ENCODE measurements at regions not wholly inside any gene's neighbourhood (a gene's known extent, or its start where the extent isn't known, plus 50 kb on each side); places are given as distances from the start of the nearest gene placed in this dataset.
"Not testable (repeated sequence)": the region's sequence is repeated elsewhere in the genome, so short reads cannot be mapped to it uniquely, and the experiment has no call there.

DNA sequence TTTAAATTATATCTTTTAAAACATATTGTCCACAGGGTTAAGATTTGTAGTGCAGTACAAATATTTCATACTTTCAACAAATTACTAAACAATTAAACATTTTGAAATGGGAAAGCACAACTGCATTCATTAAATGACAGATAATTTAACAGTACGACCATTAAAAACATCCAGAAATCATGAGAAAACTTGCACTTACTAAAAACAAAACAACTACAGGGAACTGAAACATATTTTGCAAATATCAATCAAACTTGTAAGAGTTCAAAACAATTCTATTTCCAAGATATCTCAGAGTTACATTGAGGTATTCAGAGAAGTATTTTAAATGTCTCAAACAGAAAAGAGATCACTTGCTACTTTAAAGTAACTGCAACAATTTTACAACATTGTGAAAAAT, 478.5 kb upstream of the PCDH10 start:
- H3K9me3 ChIP-seq (ENCODE audit: control insufficient read depth in 1 of 2, low read length in 2 of 2) = no peaks in the 10 kb centered on the region
- H3K27me3 ChIP-seq (ENCODE audit: control insufficient read depth in 1 of 2, insufficient read depth in 2 of 2, low read length in 2 of 2) = no peaks in the 10 kb centered on the region
- no peaks in the 10 kb centered on the region for H3K4me1 ChIP-seq (ENCODE audit: control insufficient read depth in 1 of 2, insufficient read depth in 2 of 2, low read length in 2 of 2)
- no peak overlapping the region for H3K4me3 ChIP-seq (ENCODE audit: low read depth in 1 of 2, low read length in 2 of 2)
- H3K27ac ChIP-seq (ENCODE audit: low read depth, low read length) = no peak overlapping the region
- H3K9ac ChIP-seq (ENCODE audit: low read depth in 1 of 2, low read length in 2 of 2) = no peak overlapping the region
- no peaks in the 10 kb centered on the region for H3K36me3 ChIP-seq (ENCODE audit: control insufficient read depth in 1 of 2, insufficient read depth in 2 of 2, low read length in 2 of 2)

DNA sequence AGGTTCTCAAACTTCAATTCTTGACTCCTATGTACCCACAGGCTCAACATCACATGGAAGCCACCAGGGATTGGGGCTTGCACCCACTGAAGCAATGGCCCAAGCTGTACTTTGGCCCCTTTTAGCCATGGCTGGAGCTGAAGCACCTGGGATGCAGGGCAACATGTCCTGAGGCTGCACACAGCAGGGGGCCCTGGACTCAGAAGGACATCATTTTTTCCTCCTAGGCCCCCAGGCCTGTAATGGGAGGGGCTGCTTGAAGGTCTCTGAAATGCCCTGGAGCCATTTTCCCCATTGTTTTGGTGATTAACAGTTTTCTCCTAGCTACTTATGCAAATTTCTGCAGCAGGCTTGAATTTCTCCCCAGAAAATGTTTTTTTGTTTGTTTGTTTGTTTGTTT, 465.1 kb upstream of the PCDH10 start:
- H3K9ac ChIP-seq (ENCODE audit: low read depth in 1 of 2, low read length in 2 of 2) = no peak overlapping the region

DNA sequence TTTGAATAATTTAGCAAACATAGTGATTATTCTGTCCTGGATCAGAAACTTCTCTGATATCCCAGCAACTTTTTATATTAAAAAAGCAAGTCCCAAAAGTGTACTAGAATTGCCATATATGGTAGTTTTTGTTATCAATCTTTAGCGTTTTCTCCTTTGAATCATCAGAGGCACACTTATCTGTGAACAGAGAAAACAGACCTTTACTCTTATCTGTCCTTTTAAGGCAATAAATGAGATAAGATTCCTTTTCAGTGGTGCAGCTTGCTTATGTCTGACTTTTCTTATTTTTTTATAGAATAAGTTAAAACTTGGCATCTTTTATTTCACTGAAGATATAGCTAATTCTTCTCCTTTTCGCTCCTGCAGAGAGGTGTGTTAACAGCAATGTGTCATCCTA, 458.1 kb upstream of the PCDH10 start:
- Histone ChIP-seq H3K9ac (ENCODE audit: low read depth in 1 of 2, low read length in 2 of 2) (no peak overlapping the region), H3K4me1 (ENCODE audit: control insufficient read depth in 1 of 2, insufficient read depth in 2 of 2, low read length in 2 of 2) (no peaks in the 10 kb centered on the region), H3K27ac (ENCODE audit: low read depth, low read length) (no peak overlapping the region), H3K9me3 (ENCODE audit: control insufficient read depth in 1 of 2, low read length in 2 of 2) (peaks cover 0 to 4% of the 10 kb centered on the region in 2 donors), H3K27me3 (ENCODE audit: control insufficient read depth in 1 of 2, insufficient read depth in 2 of 2, low read length in 2 of 2) (no peaks in the 10 kb centered on the region), H3K4me3 (ENCODE audit: low read depth in 1 of 2, low read length in 2 of 2) (no peak overlapping the region), H3K36me3 (ENCODE audit: control insufficient read depth in 1 of 2, insufficient read depth in 2 of 2, low read length in 2 of 2) (no peaks in the 10 kb centered on the region)

More for the DNA sequence above, 465.1 kb upstream of the PCDH10 start:
- H3K36me3 ChIP-seq (ENCODE audit: control insufficient read depth in 1 of 2, insufficient read depth in 2 of 2, low read length in 2 of 2) = no peaks in the 10 kb centered on the region
- H3K4me3 ChIP-seq (ENCODE audit: low read depth in 1 of 2, low read length in 2 of 2) = no peak overlapping the region
- H3K27ac ChIP-seq (ENCODE audit: low read depth, low read length) = no peak overlapping the region
- H3K9me3 ChIP-seq (ENCODE audit: control insufficient read depth in 1 of 2, low read length in 2 of 2) = peaks cover 0 to 10% of the 10 kb centered on the region in 2 donors
- no peaks in the 10 kb centered on the region for H3K4me1 ChIP-seq (ENCODE audit: control insufficient read depth in 1 of 2, insufficient read depth in 2 of 2, low read length in 2 of 2)
- no peaks in the 10 kb centered on the region for H3K27me3 ChIP-seq (ENCODE audit: control insufficient read depth in 1 of 2, insufficient read depth in 2 of 2, low read length in 2 of 2)

DNA sequence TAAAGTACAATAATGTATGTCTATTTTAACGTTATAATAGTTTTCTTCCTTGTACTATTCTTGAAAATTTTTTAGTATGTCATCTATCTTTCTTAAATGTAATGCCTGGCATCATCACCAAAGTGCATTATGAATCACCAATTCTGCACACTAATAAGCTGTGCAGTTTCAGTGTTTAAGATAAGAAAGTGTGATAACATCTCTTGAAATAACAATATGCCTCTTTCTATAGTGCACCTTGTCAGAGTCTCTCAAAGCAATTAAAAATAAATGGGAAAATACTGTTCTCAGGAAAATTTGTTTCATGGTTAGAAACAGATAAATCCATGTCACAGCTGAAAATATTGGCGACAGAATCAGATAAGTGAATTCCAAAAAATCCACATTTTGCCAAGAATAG, 457.4 kb upstream of the PCDH10 start:
- Histone ChIP-seq H3K27me3 (ENCODE audit: control insufficient read depth in 1 of 2, insufficient read depth in 2 of 2, low read length in 2 of 2) (no peaks in the 10 kb centered on the region), H3K36me3 (ENCODE audit: control insufficient read depth in 1 of 2, insufficient read depth in 2 of 2, low read length in 2 of 2) (no peaks in the 10 kb centered on the region), H3K4me1 (ENCODE audit: control insufficient read depth in 1 of 2, insufficient read depth in 2 of 2, low read length in 2 of 2) (no peaks in the 10 kb centered on the region), H3K9ac (ENCODE audit: low read depth in 1 of 2, low read length in 2 of 2) (no peak overlapping the region), H3K4me3 (ENCODE audit: low read depth in 1 of 2, low read length in 2 of 2) (no peak overlapping the region), H3K9me3 (ENCODE audit: control insufficient read depth in 1 of 2, low read length in 2 of 2) (peaks cover 0 to 4% of the 10 kb centered on the region in 2 donors), H3K27ac (ENCODE audit: low read depth, low read length) (no peak overlapping the region)

DNA sequence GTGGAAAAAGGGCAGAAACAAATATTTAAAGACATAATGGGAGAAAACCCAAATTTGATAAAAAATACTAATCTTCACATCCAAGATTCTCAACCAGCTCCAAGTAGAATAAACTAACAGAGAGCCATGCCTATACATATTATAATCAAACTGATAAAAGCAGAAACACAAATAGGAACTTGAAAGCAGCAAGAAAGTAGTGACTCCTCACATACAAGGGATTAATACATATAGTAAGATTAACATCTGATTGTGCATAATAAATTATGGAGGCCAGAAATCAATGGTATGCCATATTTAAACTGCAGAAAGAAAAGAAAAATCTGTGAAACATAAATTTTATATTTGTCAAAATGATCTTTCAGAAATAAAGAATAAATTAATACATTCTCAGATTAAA, 454.3 kb upstream of the PCDH10 start:
- Histone ChIP-seq H3K9me3 (ENCODE audit: control insufficient read depth in 1 of 2, low read length in 2 of 2) (peaks cover 0 to 8% of the 10 kb centered on the region in 2 donors), H3K27me3 (ENCODE audit: control insufficient read depth in 1 of 2, insufficient read depth in 2 of 2, low read length in 2 of 2) (no peaks in the 10 kb centered on the region), H3K9ac (ENCODE audit: low read depth in 1 of 2, low read length in 2 of 2) (no peak overlapping the region), H3K27ac (ENCODE audit: low read depth, low read length) (no peak overlapping the region), H3K4me1 (ENCODE audit: control insufficient read depth in 1 of 2, insufficient read depth in 2 of 2, low read length in 2 of 2) (no peaks in the 10 kb centered on the region), H3K36me3 (ENCODE audit: control insufficient read depth in 1 of 2, insufficient read depth in 2 of 2, low read length in 2 of 2) (no peaks in the 10 kb centered on the region), H3K4me3 (ENCODE audit: low read depth in 1 of 2, low read length in 2 of 2) (no peak overlapping the region)

DNA sequence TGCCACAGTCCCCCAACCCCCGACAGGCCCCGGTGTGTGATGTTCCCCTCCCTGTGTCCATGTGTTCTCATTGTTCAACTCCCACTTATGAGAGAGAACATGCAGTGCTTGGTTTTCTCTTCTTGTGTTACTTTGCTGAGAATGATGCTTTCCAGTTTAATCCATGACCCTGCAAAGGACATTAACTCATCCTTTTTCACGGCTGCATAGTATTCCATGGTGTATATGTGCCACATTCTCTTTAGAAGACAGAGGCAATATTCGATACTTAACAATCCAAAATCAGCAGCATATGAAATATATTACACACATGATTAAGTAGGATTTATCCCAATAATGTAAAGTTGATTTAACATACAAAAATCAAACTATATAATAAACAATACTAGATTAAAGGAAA, 451.6 kb upstream of the PCDH10 start:
- not testable (repeated sequence) for H3K9ac ChIP-seq (ENCODE audit: low read depth in 1 of 2, low read length in 2 of 2); H3K27me3 ChIP-seq (ENCODE audit: control insufficient read depth in 1 of 2, insufficient read depth in 2 of 2, low read length in 2 of 2); H3K27ac ChIP-seq (ENCODE audit: low read depth, low read length); H3K4me3 ChIP-seq (ENCODE audit: low read depth in 1 of 2, low read length in 2 of 2); H3K36me3 ChIP-seq (ENCODE audit: control insufficient read depth in 1 of 2, insufficient read depth in 2 of 2, low read length in 2 of 2); H3K4me1 ChIP-seq (ENCODE audit: control insufficient read depth in 1 of 2, insufficient read depth in 2 of 2, low read length in 2 of 2)
- H3K9me3 ChIP-seq (ENCODE audit: control insufficient read depth in 1 of 2, low read length in 2 of 2) = peaks cover 0 to 11% of the 10 kb centered on the region in 2 donors

DNA sequence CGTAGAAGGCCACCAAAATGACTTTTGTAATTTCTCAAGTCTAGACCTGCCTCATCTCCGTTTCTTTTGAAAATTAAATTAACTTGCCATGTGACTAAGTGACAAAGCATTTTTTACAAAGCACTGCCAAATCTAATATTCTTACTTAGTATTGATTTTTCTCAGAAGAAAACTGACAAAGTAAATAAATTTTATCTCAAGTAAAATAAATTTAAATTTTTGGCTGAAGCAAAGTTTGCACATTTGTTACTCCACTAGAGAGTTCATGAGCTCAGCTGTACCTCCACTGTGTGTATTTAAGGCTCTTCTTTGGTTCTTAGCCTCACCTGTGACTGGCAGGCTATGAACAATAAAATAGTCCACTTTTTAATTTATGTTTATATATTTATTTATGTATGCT, 441.1 kb upstream of the PCDH10 start:
- no peak overlapping the region for H3K27ac ChIP-seq (ENCODE audit: low read depth, low read length)
- H3K36me3 ChIP-seq (ENCODE audit: control insufficient read depth in 1 of 2, insufficient read depth in 2 of 2, low read length in 2 of 2) = no peaks in the 10 kb centered on the region
- H3K4me3 ChIP-seq (ENCODE audit: low read depth in 1 of 2, low read length in 2 of 2) = no peak overlapping the region
- no peak overlapping the region for H3K9ac ChIP-seq (ENCODE audit: low read depth in 1 of 2, low read length in 2 of 2)
- H3K9me3 ChIP-seq (ENCODE audit: control insufficient read depth in 1 of 2, low read length in 2 of 2) = no peaks in the 10 kb centered on the region
- no peaks in the 10 kb centered on the region for H3K4me1 ChIP-seq (ENCODE audit: control insufficient read depth in 1 of 2, insufficient read depth in 2 of 2, low read length in 2 of 2)
- H3K27me3 ChIP-seq (ENCODE audit: control insufficient read depth in 1 of 2, insufficient read depth in 2 of 2, low read length in 2 of 2) = no peaks in the 10 kb centered on the region

DNA sequence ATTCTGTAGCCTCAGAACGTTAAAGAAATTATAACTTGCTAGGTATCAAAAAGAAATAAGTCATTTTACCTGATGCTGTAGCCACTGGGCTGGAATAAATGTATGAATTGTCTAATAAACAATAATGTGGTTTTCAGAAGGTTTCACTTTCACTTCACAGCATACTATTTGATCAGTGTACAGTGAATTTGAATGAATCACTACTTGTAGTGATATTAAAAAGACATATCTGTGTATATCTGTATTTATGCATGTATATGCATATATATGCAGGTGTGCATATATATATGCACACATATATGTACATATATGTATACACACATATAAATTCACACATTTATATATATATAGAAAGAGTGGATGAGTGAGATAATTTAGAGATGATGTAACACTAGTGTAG, 440.0 kb upstream of the PCDH10 start:
- Histone ChIP-seq H3K36me3 (ENCODE audit: control insufficient read depth in 1 of 2, insufficient read depth in 2 of 2, low read length in 2 of 2) (no peaks in the 10 kb centered on the region), H3K9me3 (ENCODE audit: control insufficient read depth in 1 of 2, low read length in 2 of 2) (no peaks in the 10 kb centered on the region), H3K4me1 (ENCODE audit: control insufficient read depth in 1 of 2, insufficient read depth in 2 of 2, low read length in 2 of 2) (no peaks in the 10 kb centered on the region), H3K9ac (ENCODE audit: low read depth in 1 of 2, low read length in 2 of 2) (no peak overlapping the region), H3K27ac (ENCODE audit: low read depth, low read length) (no peak overlapping the region), H3K27me3 (ENCODE audit: control insufficient read depth in 1 of 2, insufficient read depth in 2 of 2, low read length in 2 of 2) (no peaks in the 10 kb centered on the region), H3K4me3 (ENCODE audit: low read depth in 1 of 2, low read length in 2 of 2) (no peak overlapping the region)

DNA sequence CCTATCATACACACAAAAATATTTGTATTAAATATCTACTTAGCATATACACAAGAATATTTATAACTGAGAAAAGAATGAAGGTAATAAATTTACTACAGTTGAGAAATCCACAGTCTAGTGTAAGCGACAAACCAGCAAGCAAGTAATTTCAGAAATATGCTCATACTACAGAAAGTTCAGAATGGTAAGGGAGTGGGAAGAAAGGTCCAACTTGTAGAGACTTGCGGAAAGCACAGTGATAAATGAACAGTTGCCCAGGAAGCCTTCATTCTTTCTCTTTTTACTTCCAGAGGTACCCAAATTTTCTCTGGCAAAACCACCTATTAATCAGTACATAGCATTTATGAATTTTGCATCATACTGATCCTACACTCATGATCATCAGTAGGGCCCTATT, 438.1 kb upstream of the PCDH10 start:
- H3K9me3 ChIP-seq (ENCODE audit: control insufficient read depth in 1 of 2, low read length in 2 of 2) = no peaks in the 10 kb centered on the region
- H3K36me3 ChIP-seq (ENCODE audit: control insufficient read depth in 1 of 2, insufficient read depth in 2 of 2, low read length in 2 of 2) = no peaks in the 10 kb centered on the region
- no peak overlapping the region for H3K4me3 ChIP-seq (ENCODE audit: low read depth in 1 of 2, low read length in 2 of 2)
- H3K4me1 ChIP-seq (ENCODE audit: control insufficient read depth in 1 of 2, insufficient read depth in 2 of 2, low read length in 2 of 2) = no peaks in the 10 kb centered on the region
- H3K9ac ChIP-seq (ENCODE audit: low read depth in 1 of 2, low read length in 2 of 2) = no peak overlapping the region
- H3K27ac ChIP-seq (ENCODE audit: low read depth, low read length) = no peak overlapping the region
- H3K27me3 ChIP-seq (ENCODE audit: control insufficient read depth in 1 of 2, insufficient read depth in 2 of 2, low read length in 2 of 2) = no peaks in the 10 kb centered on the region

DNA sequence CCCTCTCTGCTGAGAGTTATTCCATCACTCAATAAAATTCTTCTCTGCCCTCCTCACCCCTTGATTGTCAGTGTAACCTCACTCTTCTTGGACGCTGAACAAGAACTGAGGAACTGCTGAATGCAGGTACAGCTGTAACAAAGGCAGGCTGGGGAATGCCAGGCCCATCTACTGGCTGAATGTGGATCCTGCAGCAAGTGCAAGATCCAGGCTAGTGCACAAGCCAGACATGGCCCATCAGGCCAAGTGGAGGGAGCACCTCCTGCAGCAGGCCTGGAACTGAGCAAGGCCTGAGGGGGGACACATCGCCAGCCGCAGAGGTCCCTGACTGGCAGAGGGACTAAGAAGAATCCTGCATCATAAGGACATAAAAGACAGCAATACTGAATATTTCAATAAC, 411.8 kb upstream of the PCDH10 start:
- Histone ChIP-seq H3K36me3 (ENCODE audit: control insufficient read depth in 1 of 2, insufficient read depth in 2 of 2, low read length in 2 of 2) (no peaks in the 10 kb centered on the region), H3K9me3 (ENCODE audit: control insufficient read depth in 1 of 2, low read length in 2 of 2) (peaks cover 4 to 7% of the 10 kb centered on the region in 2 donors), H3K4me3 (ENCODE audit: low read depth in 1 of 2, low read length in 2 of 2) (no peak overlapping the region)

DNA sequence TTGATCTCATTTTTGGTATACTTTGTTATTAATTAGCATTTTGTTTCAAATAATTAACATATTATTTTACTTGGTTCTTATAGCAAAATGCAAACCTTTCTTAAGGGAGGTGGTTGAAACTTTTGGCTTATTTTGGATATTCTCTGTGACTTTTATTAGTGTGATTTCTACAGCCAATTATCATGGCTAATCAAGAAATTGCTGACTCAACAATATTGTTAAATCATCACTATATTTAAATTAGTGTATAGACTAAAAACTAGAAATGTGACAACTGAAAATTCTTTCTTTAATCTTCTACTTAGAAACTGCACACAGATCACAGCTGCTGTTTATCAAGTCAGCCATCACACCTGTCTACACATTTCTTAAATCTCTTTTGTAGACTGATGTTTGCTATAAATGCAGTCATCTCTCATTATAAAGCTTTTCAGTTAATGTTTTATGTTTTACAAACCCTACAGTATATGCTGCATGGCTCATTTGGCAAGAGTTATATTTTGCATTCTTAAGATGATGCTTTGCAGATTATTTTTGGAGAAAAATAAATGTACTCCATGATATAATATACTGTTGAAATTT, 389.8 kb upstream of the PCDH10 start:
- Histone ChIP-seq H3K4me1 (ENCODE audit: control insufficient read depth in 1 of 2, insufficient read depth in 2 of 2, low read length in 2 of 2) (no peaks in the 10 kb centered on the region), H3K9me3 (ENCODE audit: control insufficient read depth in 1 of 2, low read length in 2 of 2) (no peaks in the 10 kb centered on the region), H3K27me3 (ENCODE audit: control insufficient read depth in 1 of 2, insufficient read depth in 2 of 2, low read length in 2 of 2) (no peaks in the 10 kb centered on the region), H3K36me3 (ENCODE audit: control insufficient read depth in 1 of 2, insufficient read depth in 2 of 2, low read length in 2 of 2) (no peaks in the 10 kb centered on the region), H3K27ac (ENCODE audit: low read depth, low read length) (no peak overlapping the region), H3K9ac (ENCODE audit: low read depth in 1 of 2, low read length in 2 of 2) (no peak overlapping the region), H3K4me3 (ENCODE audit: low read depth in 1 of 2, low read length in 2 of 2) (no peak overlapping the region)

More for the DNA sequence above, 411.8 kb upstream of the PCDH10 start:
- Histone ChIP-seq H3K4me1 (ENCODE audit: control insufficient read depth in 1 of 2, insufficient read depth in 2 of 2, low read length in 2 of 2) (no peaks in the 10 kb centered on the region), H3K27ac (ENCODE audit: low read depth, low read length) (no peak overlapping the region), H3K27me3 (ENCODE audit: control insufficient read depth in 1 of 2, insufficient read depth in 2 of 2, low read length in 2 of 2) (no peaks in the 10 kb centered on the region), H3K9ac (ENCODE audit: low read depth in 1 of 2, low read length in 2 of 2) (no peak overlapping the region)

Measured in duodenal mucosa (tissue), 2 donors.